H1 (cell line): ENCODE measurements at regions not wholly inside any gene's neighbourhood (a gene's known extent, or its start where the extent isn't known, plus 50 kb on each side); places are given as distances from the start of the nearest gene placed in this dataset.

ENCODE experiments used
- CTCF ChIA-PET: fragments of 300-600 bp; sonication (Branson Sonifier 250); formaldehyde crosslinking; loops from one replicate; lab custom pipeline; 2021; ENCODE audit not compliant: partially characterized antibody; lab: Charles Lee
- POLR2A ChIA-PET: fragments of 300-600 bp; sonication (Branson Sonifier 250); formaldehyde crosslinking; loops from one replicate; lab custom pipeline; 2021; ENCODE audit warnings: inconsistent platforms; ENCODE audit not compliant: partially characterized antibody; lab: Charles Lee
- DNase-seq, 2 experiments: peaks; one replicate each; pipeline versions ENCODE4 v3.0.0 to v3.0.0-alpha.2; 2010 to 2022; ENCODE audit warnings: low spot score in 2 of 2, low read depth in 1 of 2, mixed read lengths in 1 of 2
- FAIRE-seq: peaks from 2 replicates; lab custom pipeline; 2011; peaks lifted over from hg19 to GRCh38; lab: Jason Lieb, UNC
- H2AFZ ChIP-seq: 2 replicates; pipeline ENCODE4 v1.8.1; 2012; ENCODE audit warnings: low read length, inconsistent platforms
- H2AK5ac ChIP-seq: 2 replicates; pipeline ENCODE4 v1.6.1; 2013; ENCODE audit warnings: low read depth, low read length
- H2BK120ac ChIP-seq: replicated peaks from 2 replicates; pipeline ENCODE3; 2013; ENCODE audit warnings: low read depth, low read length, inconsistent platforms
- H2BK12ac ChIP-seq: 2 replicates; pipeline ENCODE4 v1.6.1; 2013; ENCODE audit warnings: low read depth, low read length
- H2BK15ac ChIP-seq: 2 replicates; pipeline ENCODE4 v1.6.1; 2013; ENCODE audit warnings: low read length
- H2BK20ac ChIP-seq: 2 replicates; pipeline ENCODE4 v1.6.1; 2013; ENCODE audit warnings: low read length
- H2BK5ac ChIP-seq: 2 replicates; pipeline ENCODE4 v1.6.1; 2013; ENCODE audit warnings: low read depth, low read length
- H3K14ac ChIP-seq: 2 replicates; pipeline ENCODE4 v1.6.1; 2013; ENCODE audit warnings: inconsistent platforms; ENCODE audit not compliant: insufficient read length
- H3K18ac ChIP-seq: 2 replicates; pipeline ENCODE4 v1.6.1; 2013; ENCODE audit warnings: low read length; ENCODE audit errors: extremely low read depth
- H3K23ac ChIP-seq: 2 replicates; pipeline ENCODE4 v1.6.1; 2013; ENCODE audit warnings: inconsistent platforms; ENCODE audit not compliant: insufficient read length
- H3K23me2 ChIP-seq: 2 replicates; pipeline ENCODE4 v1.6.1; 2013; ENCODE audit warnings: low read depth, low read length
- H3K27ac ChIP-seq: 2 replicates; pipeline ENCODE4 v1.6.1; 2011; ENCODE audit warnings: low read depth, low read length, inconsistent platforms
- H3K27me3 ChIP-seq, 4 experiments: replicated peaks in 1 of 4; 1 replicate in 1 of 4; 2 replicates in 3 of 4; pipeline versions ENCODE4 v1.6.1 to v1.8.1; 2011 to 2013; ENCODE audit warnings: low read length in 3 of 4, mild to moderate bottlenecking in 3 of 4, inconsistent platforms in 2 of 4, mixed read lengths in 2 of 4, moderate library complexity in 1 of 4; ENCODE audit not compliant: control insufficient read depth in 3 of 4, insufficient read depth in 3 of 4; ENCODE audit errors: extremely low read depth in 1 of 4
- H3K36me3 ChIP-seq, 4 experiments: 2 replicates each; pipeline versions ENCODE4 v1.6.1 to v1.8.1; 2011 to 2013; ENCODE audit warnings: mild to moderate bottlenecking in 4 of 4, low read length in 3 of 4, moderate library complexity in 2 of 4, control low read depth in 1 of 4, inconsistent platforms in 1 of 4; ENCODE audit not compliant: insufficient read depth in 4 of 4, control insufficient read depth in 2 of 4
- H3K4ac ChIP-seq: replicated peaks from 2 replicates; pipeline ENCODE3; 2013; ENCODE audit warnings: low read length, low read depth, mixed read lengths, inconsistent platforms; ENCODE audit not compliant: insufficient read length
- H3K4me1 ChIP-seq, 4 experiments: replicated peaks in 1 of 4; 1 replicate in 1 of 4; 2 replicates in 3 of 4; pipeline versions ENCODE4 v1.6.1 to v1.8.1; 2011 to 2013; ENCODE audit warnings: low read length in 3 of 4, inconsistent platforms in 2 of 4, mixed read lengths in 1 of 4; ENCODE audit not compliant: insufficient read depth in 4 of 4, control insufficient read depth in 3 of 4
- H3K4me2 ChIP-seq, 2 experiments: 2 replicates each; pipeline versions ENCODE4 v1.6.1 to v1.8.1; 2011 to 2013; ENCODE audit warnings: low read depth in 2 of 2, low read length in 2 of 2, control low read depth in 1 of 2, inconsistent platforms in 1 of 2, mild to moderate bottlenecking in 1 of 2; ENCODE audit not compliant: insufficient read depth in 1 of 2
- H3K4me3 ChIP-seq, 4 experiments: fragments of 200-600, 300-600 bp in 1 of 4; sonication (generic), shearing (Covaris generic), sonication (Bioruptor Twin) in 1 of 4; 2 replicates each; pipeline versions ENCODE4 v1.5.1 to v1.8.1; 2011 to 2016; ENCODE audit warnings: low read length in 4 of 4, low read depth in 3 of 4, control low read depth in 2 of 4, inconsistent platforms in 2 of 4, mild to moderate bottlenecking in 2 of 4, mixed read lengths in 1 of 4, moderate library complexity in 1 of 4; ENCODE audit not compliant: insufficient read depth in 2 of 4; ENCODE audit errors: extremely low read depth in 1 of 4
- H3K56ac ChIP-seq: replicated peaks from 2 replicates; pipeline ENCODE3; 2013; ENCODE audit warnings: low read depth, mild to moderate bottlenecking, mixed read lengths, low read length, inconsistent platforms; ENCODE audit not compliant: insufficient read length
- H3K79me1 ChIP-seq: 2 replicates; pipeline ENCODE4 v1.6.1; 2013; ENCODE audit warnings: low read depth, low read length, control low read depth
- H3K79me2 ChIP-seq, 2 experiments: 2 replicates each; pipeline versions ENCODE4 v1.6.1 to v1.8.1; 2012 to 2013; ENCODE audit warnings: low read length in 2 of 2, mild to moderate bottlenecking in 2 of 2, inconsistent platforms in 1 of 2; ENCODE audit not compliant: insufficient read depth in 2 of 2, control insufficient read depth in 1 of 2
- H3K9ac ChIP-seq, 4 experiments: replicated peaks in 1 of 4; 1 replicate in 1 of 4; 2 replicates in 3 of 4; pipeline versions ENCODE4 v1.6.1 to v1.8.1; 2011 to 2013; ENCODE audit warnings: low read depth in 3 of 4, low read length in 3 of 4, control low read depth in 2 of 4, mild to moderate bottlenecking in 2 of 4, moderate library complexity in 2 of 4, inconsistent platforms in 1 of 4; ENCODE audit errors: extremely low read depth in 1 of 4
- H3K9me3 ChIP-seq, 2 experiments: 2 replicates each; pipeline versions ENCODE4 v1.6.1 to v1.8.1; 2012 to 2013; ENCODE audit warnings: mild to moderate bottlenecking in 2 of 2, moderate library complexity in 2 of 2, control low read depth in 1 of 2, inconsistent platforms in 1 of 2, low read depth in 1 of 2, low read length in 1 of 2, mixed read lengths in 1 of 2; ENCODE audit not compliant: insufficient read depth in 2 of 2
- H4K20me1 ChIP-seq, 2 experiments: replicated peaks in 1 of 2; 2 replicates each; pipeline versions ENCODE3 to v1.8.1; 2011 to 2013; ENCODE audit warnings: inconsistent platforms in 2 of 2, low read length in 2 of 2, mild to moderate bottlenecking in 1 of 2; ENCODE audit not compliant: insufficient read depth in 2 of 2, control insufficient read depth in 1 of 2
- H4K5ac ChIP-seq: 2 replicates; pipeline ENCODE4 v1.6.1; 2013; ENCODE audit warnings: low read length, low read depth, mixed read lengths, inconsistent platforms; ENCODE audit not compliant: insufficient read length
- H4K8ac ChIP-seq: 2 replicates; pipeline ENCODE4 v1.8.0; 2013; ENCODE audit warnings: mild to moderate bottlenecking, moderate library complexity, low read length, inconsistent platforms; ENCODE audit not compliant: insufficient read depth; ENCODE audit errors: extremely low read depth
- H4K91ac ChIP-seq: replicated peaks from 2 replicates; pipeline ENCODE3; 2013; ENCODE audit warnings: low read length, mixed read lengths, inconsistent platforms; ENCODE audit not compliant: insufficient read length
- BACH1 ChIP-seq: IDR thresholded peaks from 2 replicates; pipeline ENCODE4 v1.6.1; 2012; ENCODE audit warnings: low read length, improper control_type of control experiment
- CHD2 ChIP-seq: IDR thresholded peaks from 2 replicates; pipeline ENCODE4 v1.6.1; 2012; ENCODE audit warnings: low read length, improper control_type of control experiment
- CREB1 ChIP-seq: IDR thresholded peaks from 2 replicates; pipeline ENCODE4 v1.6.1; 2012; ENCODE audit warnings: inconsistent platforms
- CTCF ChIP-seq, 3 experiments: IDR thresholded peaks; 1 replicate in 2 of 3; 2 replicates in 1 of 3; pipeline versions ENCODE4 v1.5.1 to v1.6.1; 2011; ENCODE audit warnings: low read length in 3 of 3, mild to moderate bottlenecking in 3 of 3, inconsistent platforms in 2 of 3, low read depth in 1 of 3, moderate library complexity in 1 of 3; ENCODE audit not compliant: insufficient read depth in 1 of 3; ENCODE audit errors: control extremely low read depth in 1 of 3
- JUN ChIP-seq: IDR thresholded peaks from 2 replicates; pipeline ENCODE4 v1.6.1; 2011; ENCODE audit warnings: low read depth, mild to moderate bottlenecking, improper control_type of control experiment, low read length
- KDM5A ChIP-seq: fragments of 200-600 bp; IDR thresholded peaks from 2 replicates; pipeline ENCODE4 v1.7.1; 2012; ENCODE audit warnings: mild to moderate bottlenecking, low read length, inconsistent platforms, mixed read lengths
- PHF8 ChIP-seq: fragments of 200-600 bp; sonication (generic); conservative IDR thresholded peaks from 2 replicates; pipeline ENCODE4 v1.7.1; 2012; ENCODE audit warnings: low read depth, mild to moderate bottlenecking, inconsistent platforms, low read length, moderate library complexity
- POLR2A ChIP-seq, 2 experiments: IDR thresholded peaks; 1 replicate in 1 of 2; 2 replicates in 1 of 2; pipeline ENCODE4 v1.6.1; 2011; ENCODE audit warnings: low read depth in 2 of 2, low read length in 2 of 2, mild to moderate bottlenecking in 2 of 2; ENCODE audit errors: control extremely low read depth in 1 of 2
- RBBP5 ChIP-seq: IDR thresholded peaks from 2 replicates; pipeline ENCODE4 v1.7.1; 2012; ENCODE audit warnings: low read depth, mild to moderate bottlenecking, inconsistent platforms, low read length, moderate library complexity, borderline replicate concordance
- RFX5 ChIP-seq: IDR thresholded peaks from 2 replicates; pipeline ENCODE4 v1.6.1; 2011; ENCODE audit warnings: low read depth, low read length, improper control_type of control experiment, borderline replicate concordance
- RNF2 ChIP-seq: fragments of 200-900, 300-1000 bp; sonication (generic); IDR thresholded peaks from 2 replicates; pipeline ENCODE4 v1.7.1; 2016; ENCODE audit warnings: borderline replicate concordance, low read depth, mild to moderate bottlenecking, antibody characterized with exemption, low read length; ENCODE audit not compliant: poor library complexity, severe bottlenecking; ENCODE audit errors: missing control alignments
- SIX5 ChIP-seq: IDR thresholded peaks from 2 replicates; pipeline ENCODE4 v1.6.1; 2011; ENCODE audit warnings: mild to moderate bottlenecking, low read depth, low read length
- TCF12 ChIP-seq: IDR thresholded peaks from 2 replicates; pipeline ENCODE4 v1.6.1; 2011; ENCODE audit warnings: low read depth, mild to moderate bottlenecking, low read length

- H3K27ac ChIP-seq: no peak overlapping the region
- no peak overlapping the region for H3K14ac ChIP-seq
- no peaks in the 10 kb centered on the region for H3K27me3 ChIP-seq
- no peak overlapping the region for H2AFZ ChIP-seq
- no peak overlapping the region for H3K23ac ChIP-seq
- no peak for DNase-seq
- no peak overlapping the region for H3K4me3 ChIP-seq
- no peaks in the 10 kb centered on the region for H3K9me3 ChIP-seq
- H2BK15ac ChIP-seq: no peak overlapping the region
- no peak overlapping the region for H3K56ac ChIP-seq
- H4K20me1 ChIP-seq: no peaks in the 10 kb centered on the region
- CTCF ChIA-PET: interaction anchor here (0.6 kb wide), 1 partner anchor 1775 kb away, joined by 4 read pairs; no protein-coding TSS in a partner anchor
- H4K5ac ChIP-seq: no peak overlapping the region
- no peak overlapping the region for H2BK20ac ChIP-seq
- peak overlapping the region; percentile 71; the same call in 1 of the 2 replicates for H2AK5ac ChIP-seq
- FAIRE-seq: no peak
- no peak overlapping the region for H2BK120ac ChIP-seq
- H3K23me2 ChIP-seq: no peaks in the 10 kb centered on the region; the same call in 1 of the 2 replicates
- no peak overlapping the region for H3K4ac ChIP-seq
- POLR2A ChIA-PET: no interaction called here
- H4K8ac ChIP-seq: no peak overlapping the region
- no peak overlapping the region; a peak in 1 of 4 replicates for H3K4me2 ChIP-seq
- no peak overlapping the region for H2BK5ac ChIP-seq
- no peaks in the 10 kb centered on the region for H3K79me1 ChIP-seq
- H3K18ac ChIP-seq: no peak overlapping the region
- H3K79me2 ChIP-seq: no peaks in the 10 kb centered on the region
- no peaks in the 10 kb centered on the region for H3K36me3 ChIP-seq
- peak overlapping the region; percentile 68; the same call in 1 of the 2 replicates for H2BK12ac ChIP-seq
- no peak overlapping the region for H3K9ac ChIP-seq
- H3K4me1 ChIP-seq: peaks cover 0 to 16% (median 11%) of the 10 kb centered on the region in 4 experiments; a peak in 4 of 7 replicates
- peak overlapping the region; percentile 93 for H4K91ac ChIP-seq
- TF ChIP-seq JUN (no peak), POLR2A (IDR thresholded peaks at IDR 0.05; ENCODE audit: control extremely low read depth in 1 of 2, low read depth in 2 of 2, low read length in 2 of 2) (no peak), PHF8 (no peak), RFX5 (no peak), KDM5A (no peak), RNF2 (no peak), RBBP5 (no peak), CTCF (IDR thresholded peaks at IDR 0.05; ENCODE audit: control extremely low read depth in 1 of 3, insufficient read depth in 1 of 3, low read depth in 1 of 3, low read length in 3 of 3) (no peak), CHD2 (no peak), CREB1 (no peak), BACH1 (no peak), SIX5 (no peak), TCF12 (no peak)
Measured at GRCh38 chr2:52345082-52345481, 1313.2 kb upstream of the NRXN1 start.
